ENCODE measurements at regions not wholly inside any gene's neighbourhood (a gene's known extent, or its start where the extent isn't known, plus 50 kb on each side); places are given as distances from the start of the nearest gene placed in this dataset.

DNA sequence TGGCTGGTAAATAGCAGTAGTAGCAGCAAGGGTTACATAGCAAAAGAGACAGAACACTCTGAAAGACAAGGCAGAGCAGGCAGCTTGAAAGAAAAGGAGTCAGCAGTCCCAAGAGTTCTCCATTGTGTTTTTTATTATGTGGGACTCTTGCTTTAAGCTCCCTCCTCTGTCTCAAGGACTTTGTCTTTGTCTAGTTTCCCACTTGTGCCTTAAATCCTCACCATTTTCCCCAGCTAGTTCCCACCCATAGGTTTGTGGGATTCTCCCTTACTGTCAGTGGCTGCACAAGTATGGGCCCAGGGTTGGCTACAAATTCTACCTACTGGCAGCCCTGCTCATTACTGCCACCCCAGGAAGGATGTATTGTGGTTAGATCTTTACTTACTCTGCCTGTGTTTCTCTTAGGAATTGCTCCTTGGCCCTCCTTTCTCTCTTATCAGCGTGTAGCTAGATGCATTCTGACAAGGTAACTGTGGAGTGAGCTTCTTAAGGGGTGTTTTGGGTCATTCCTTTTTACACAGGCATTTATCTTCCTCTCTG, 413.4 kb upstream of the PCDH9 start:
- TF ChIP-seq, protein P1, sequence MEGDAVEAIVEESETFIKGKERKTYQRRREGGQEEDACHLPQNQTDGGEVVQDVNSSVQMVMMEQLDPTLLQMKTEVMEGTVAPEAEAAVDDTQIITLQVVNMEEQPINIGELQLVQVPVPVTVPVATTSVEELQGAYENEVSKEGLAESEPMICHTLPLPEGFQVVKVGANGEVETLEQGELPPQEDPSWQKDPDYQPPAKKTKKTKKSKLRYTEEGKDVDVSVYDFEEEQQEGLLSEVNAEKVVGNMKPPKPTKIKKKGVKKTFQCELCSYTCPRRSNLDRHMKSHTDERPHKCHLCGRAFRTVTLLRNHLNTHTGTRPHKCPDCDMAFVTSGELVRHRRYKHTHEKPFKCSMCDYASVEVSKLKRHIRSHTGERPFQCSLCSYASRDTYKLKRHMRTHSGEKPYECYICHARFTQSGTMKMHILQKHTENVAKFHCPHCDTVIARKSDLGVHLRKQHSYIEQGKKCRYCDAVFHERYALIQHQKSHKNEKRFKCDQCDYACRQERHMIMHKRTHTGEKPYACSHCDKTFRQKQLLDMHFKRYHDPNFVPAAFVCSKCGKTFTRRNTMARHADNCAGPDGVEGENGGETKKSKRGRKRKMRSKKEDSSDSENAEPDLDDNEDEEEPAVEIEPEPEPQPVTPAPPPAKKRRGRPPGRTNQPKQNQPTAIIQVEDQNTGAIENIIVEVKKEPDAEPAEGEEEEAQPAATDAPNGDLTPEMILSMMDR (IDR thresholded peaks at IDR 0.05; ENCODE audit: extremely low read depth, insufficient read depth, missing control alignments): no peak
- in situ Hi-C loops (cut with MboI; ENCODE audit: low pct_unique_long_range_greater_than_20kb, low sequenced_read_pairs, unreplicated experiment): no loop called here
- no peak for DNase-seq (ENCODE audit: low spot score)

DNA sequence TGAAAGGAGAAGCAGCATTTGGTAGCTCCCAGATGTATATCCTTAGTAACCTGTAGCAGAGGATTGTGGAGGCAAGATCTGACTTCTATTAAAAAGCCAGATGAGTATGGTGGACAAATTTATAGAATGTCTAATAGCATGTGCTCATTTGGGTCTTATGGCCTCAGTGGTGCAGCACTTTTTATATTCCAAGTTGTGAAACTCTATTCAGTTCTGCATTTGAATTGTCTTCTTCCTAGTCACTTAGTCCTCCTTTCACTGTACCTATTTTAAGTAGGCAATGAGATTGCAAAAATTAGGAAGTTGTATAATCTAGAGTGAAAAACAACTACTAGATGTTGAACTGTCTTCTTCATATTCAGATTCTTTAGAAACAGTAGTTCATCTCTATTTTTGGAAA, 412.5 kb upstream of the PCDH9 start:
- in situ Hi-C loops (cut with MboI; ENCODE audit: low pct_unique_long_range_greater_than_20kb, low sequenced_read_pairs, unreplicated experiment): no loop called here
- TF ChIP-seq, protein P1 (IDR thresholded peaks at IDR 0.05; ENCODE audit: extremely low read depth, insufficient read depth, missing control alignments): no peak
- no peak for DNase-seq (ENCODE audit: low spot score)

DNA sequence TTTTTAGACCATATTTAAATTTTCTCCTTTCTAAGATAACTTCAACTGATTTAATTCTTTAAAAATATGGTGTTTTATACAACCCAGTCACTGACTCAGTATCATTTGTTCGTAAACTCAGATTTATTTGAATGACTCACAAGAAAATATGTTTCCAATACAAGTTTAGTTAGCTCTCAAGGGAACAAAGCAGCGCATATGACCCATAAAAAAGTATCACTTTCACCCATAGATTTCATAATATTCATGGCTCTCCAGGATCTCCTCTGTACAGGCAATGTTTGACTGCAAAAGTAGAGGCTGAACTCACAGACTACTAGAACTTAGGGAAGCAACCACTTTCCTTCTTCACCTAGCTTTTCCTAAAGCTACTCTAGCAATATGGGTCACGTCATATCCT, 405.6 kb upstream of the PCDH9 start:
- TF ChIP-seq, protein P1 (IDR thresholded peaks at IDR 0.05; ENCODE audit: extremely low read depth, insufficient read depth, missing control alignments): no peak
- in situ Hi-C loops (cut with MboI; ENCODE audit: low pct_unique_long_range_greater_than_20kb, low sequenced_read_pairs, unreplicated experiment): no loop called here
- no peak for DNase-seq (ENCODE audit: low spot score)

DNA sequence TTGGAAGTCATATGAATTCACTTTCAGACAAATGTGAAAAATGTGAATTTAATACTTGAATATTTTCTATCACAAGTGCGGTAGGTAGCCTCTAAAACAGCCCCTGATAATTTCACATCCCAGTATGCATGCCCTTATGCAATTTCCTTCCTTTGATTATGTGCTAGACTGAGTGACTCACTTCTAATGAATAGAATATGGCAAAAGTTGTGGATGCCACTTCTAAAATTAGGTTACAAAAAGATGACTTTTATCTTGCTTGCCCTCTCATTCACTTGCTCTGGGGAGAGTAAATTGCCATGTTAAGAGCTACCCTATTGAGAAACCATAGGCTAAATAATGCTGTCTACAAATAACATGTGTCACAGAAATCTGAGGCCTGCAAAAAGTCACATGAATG, 402.5 kb upstream of the PCDH9 start:
- DNase-seq (ENCODE audit: low spot score): no peak
- TF ChIP-seq, protein P1 (IDR thresholded peaks at IDR 0.05; ENCODE audit: extremely low read depth, insufficient read depth, missing control alignments): no peak
- in situ Hi-C loops (cut with MboI; ENCODE audit: low pct_unique_long_range_greater_than_20kb, low sequenced_read_pairs, unreplicated experiment): no loop called here

DNA sequence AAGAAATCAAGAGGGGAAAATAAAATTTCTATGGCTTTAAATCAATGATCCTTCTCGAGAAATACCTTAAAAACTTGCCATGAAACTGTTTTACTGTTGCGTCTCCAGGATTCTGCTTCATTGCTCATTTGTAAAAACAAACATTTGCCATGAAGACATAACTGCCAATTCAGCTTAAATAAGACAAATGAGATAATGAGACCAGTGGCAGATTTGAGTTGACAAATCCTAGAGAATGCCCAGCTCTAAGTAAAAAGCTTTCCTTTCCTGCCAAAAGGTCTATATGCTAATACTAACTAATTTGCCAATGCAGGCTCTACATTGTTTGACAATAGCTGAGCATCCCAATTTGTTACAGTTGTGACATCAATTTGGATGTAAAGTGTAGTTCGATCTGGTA, 400.5 kb upstream of the PCDH9 start:
- DNase-seq (ENCODE audit: low spot score): no peak
- TF ChIP-seq, protein P1 (IDR thresholded peaks at IDR 0.05; ENCODE audit: extremely low read depth, insufficient read depth, missing control alignments): no peak
- in situ Hi-C loops (cut with MboI; ENCODE audit: low pct_unique_long_range_greater_than_20kb, low sequenced_read_pairs, unreplicated experiment): no loop called here

DNA sequence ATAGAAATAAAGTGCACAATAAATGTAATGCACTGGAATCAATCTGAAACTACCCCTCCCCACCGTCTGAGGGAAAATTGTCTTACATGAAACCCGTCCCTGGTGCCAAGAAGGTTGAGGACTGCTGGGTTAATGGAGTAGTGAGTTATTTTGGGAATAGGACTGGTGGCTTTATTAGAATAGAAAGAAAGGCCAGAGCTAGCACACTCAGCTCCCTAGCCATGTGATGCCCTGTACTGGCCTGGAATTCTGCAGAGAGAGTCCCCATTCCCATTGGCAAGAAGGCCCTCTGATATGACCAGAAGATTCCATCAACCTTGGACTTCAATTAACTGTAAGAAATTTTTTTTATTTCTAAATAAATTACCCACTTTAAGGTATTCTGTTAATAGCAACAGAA, 393.5 kb upstream of the PCDH9 start:
- in situ Hi-C loops (cut with MboI; ENCODE audit: low pct_unique_long_range_greater_than_20kb, low sequenced_read_pairs, unreplicated experiment): no loop called here
- TF ChIP-seq, protein P1 (IDR thresholded peaks at IDR 0.05; ENCODE audit: extremely low read depth, insufficient read depth, missing control alignments): no peak
- no peak for DNase-seq (ENCODE audit: low spot score)

DNA sequence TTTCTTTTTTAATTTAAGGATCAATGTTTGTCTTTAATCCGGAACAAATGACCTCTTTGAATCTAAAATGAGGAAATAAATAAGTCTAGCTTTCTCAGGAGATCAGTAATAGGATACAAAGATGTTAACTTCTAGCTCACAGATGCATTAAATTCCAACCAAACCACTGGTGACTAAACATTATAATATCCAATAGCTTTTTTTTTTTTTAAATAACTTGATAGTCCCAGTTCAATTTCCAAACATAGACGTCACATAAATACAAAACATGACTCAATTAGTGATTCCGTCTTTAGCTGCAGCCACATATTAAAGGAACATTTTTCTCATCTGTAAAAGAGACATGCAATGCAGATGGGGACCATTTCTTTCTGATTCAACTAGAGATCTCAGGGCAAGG, 390.5 kb upstream of the PCDH9 start:
- TF ChIP-seq, protein P1 (IDR thresholded peaks at IDR 0.05; ENCODE audit: extremely low read depth, insufficient read depth, missing control alignments): no peak
- DNase-seq (ENCODE audit: low spot score): no peak
- in situ Hi-C loops (cut with MboI; ENCODE audit: low pct_unique_long_range_greater_than_20kb, low sequenced_read_pairs, unreplicated experiment): no loop called here

Measured in GM13977 (cell line).